MM.1S (cell line): ENCODE measurements at regions not wholly inside any gene's neighbourhood (a gene's known extent, or its start where the extent isn't known, plus 50 kb on each side); places are given as distances from the start of the nearest gene placed in this dataset.
"Not testable (repeated sequence)": the region's sequence is repeated elsewhere in the genome, so short reads cannot be mapped to it uniquely, and the experiment has no call there.

Source experiments
- CTCF ChIP-seq: fragments of 300-600 bp; sonication (generic); IDR thresholded peaks from 2 replicates; pipeline ENCODE4 v1.5.1; 2016; ENCODE audit warnings: antibody characterized with exemption, low read length, mixed read lengths
- EZH2 ChIP-seq: fragments of 300-600 bp; sonication (generic); optimal IDR thresholded peaks from 2 replicates; pipeline ENCODE3; 2017; ENCODE audit warnings: low read depth, mild to moderate bottlenecking, antibody characterized with exemption, low read length, mixed read lengths
- EZH2phosphoT487 ChIP-seq: fragments of 300-600 bp; sonication (generic); IDR thresholded peaks from 2 replicates; pipeline ENCODE4 v1.6.1; 2018; ENCODE audit warnings: antibody characterized with exemption, low read length

- not testable (repeated sequence) for TF ChIP-seq CTCF, EZH2, EZH2phosphoT487
Observed at GRCh38 chr11:69221636-69222035, 65.9 kb downstream of the SMIM38 start.
